HG03159 (cell line): ENCODE measurements at regions not wholly inside any gene's neighbourhood (a gene's known extent, or its start where the extent isn't known, plus 50 kb on each side); places are given as distances from the start of the nearest gene placed in this dataset.
A peak's percentile ranks its signal among the peaks of the same experiment; 100 is the strongest.

Experiments
- ATAC-seq: cut with Tn5 transposase; IDR thresholded peaks from one replicate; pipeline ENCODE4 v1.9.1; 2021; ENCODE audit warnings: mild to moderate bottlenecking, moderate library complexity; ENCODE audit not compliant: unreplicated experiment

DNA sequence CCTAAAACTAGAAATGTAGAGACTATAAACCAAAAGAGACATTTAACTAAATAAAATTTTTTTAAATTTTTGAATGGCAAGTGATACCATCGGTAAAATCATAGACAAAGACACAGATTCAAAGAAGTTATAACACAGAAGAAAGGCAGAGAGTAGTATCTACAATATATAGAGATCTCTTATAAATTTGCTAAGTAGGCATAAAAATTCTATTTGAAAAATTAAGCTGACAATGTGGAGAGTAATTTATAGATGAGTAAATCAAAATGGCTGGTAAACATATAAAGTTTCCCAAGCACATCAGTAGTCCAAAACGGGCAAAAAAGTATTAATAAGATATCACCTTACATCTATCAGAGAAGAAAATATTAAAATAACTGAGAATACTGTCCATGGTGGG is 1061.0 kb downstream of the ADGRL2 start:
- ATAC-seq = no peak

DNA sequence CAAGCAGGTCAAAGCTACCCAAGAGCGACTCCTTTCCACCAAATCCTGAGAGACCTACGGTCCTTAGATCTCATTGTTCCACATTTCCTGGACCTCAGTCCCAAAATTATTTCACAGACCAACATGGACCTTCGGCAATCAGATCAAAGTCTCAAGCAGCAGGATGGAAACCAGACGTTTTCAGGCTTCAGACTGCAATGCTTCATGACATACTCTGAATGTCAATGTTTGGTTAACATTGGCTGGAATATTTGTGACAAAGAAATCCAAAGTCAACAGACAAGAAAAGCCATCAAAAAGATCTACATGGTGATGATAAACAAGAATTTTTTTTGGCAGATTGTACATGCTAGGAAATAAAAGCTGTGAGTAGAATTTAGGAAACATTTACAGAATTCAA is 1057.3 kb downstream of the ADGRL2 start:
- ATAC-seq = no peak

DNA sequence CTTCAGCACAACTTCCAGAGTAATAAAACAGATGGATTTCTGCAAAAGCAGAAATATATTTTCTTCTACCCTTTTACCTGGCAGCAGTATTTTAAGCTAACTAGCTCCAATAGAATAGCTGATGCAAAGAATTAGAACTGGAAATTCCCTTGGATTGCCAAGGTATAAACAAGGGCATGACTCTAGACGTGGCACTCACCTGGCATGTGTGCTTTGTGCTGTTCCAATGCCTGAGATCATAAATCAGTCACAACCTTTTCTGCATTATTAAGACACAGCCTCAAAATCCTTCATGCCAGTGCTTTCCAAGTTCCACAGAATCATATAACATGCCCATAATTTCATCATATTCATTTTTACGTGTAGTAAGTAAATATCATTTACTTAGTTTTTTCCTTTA is 1048.7 kb downstream of the ADGRL2 start:
- ATAC-seq = no peak

DNA sequence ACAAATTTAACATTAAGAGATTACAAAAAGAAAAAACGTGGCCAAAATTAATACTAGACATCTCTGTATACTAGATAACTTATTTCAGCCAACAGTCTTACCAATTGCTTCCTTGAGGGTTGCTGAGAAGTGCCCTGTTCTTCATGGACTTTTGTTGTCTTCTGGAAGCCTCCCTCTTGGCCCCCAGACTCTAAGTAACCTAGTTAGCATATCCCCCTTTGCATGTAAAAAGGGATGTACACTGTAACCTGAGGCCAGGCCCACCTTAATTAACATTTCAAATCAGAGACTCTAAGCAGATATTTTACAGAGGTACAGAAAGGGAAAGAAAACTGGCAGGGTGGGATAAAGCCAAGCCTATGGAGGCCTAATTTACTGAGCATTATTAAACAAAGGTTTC is 1047.3 kb downstream of the ADGRL2 start:
- no peak for ATAC-seq

DNA sequence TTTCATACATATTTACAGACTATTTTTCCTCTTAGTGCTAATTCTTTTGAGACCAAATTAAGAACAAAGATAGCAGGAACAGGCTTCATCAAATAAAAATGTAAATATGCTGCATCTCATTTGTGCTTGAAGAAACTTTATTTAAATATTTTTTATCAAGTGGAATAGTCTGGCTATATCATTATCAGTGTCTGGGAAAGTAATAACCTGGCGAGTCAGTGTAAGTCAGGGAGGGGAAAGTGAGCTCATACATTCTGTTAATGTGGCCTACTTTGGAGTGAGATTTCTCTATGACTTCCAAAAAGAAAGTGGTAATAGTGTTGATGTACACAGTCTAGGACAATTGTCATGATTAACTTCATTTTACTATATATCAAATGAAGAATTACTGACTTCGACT is 1045.1 kb downstream of the ADGRL2 start:
- ATAC-seq = no peak

DNA sequence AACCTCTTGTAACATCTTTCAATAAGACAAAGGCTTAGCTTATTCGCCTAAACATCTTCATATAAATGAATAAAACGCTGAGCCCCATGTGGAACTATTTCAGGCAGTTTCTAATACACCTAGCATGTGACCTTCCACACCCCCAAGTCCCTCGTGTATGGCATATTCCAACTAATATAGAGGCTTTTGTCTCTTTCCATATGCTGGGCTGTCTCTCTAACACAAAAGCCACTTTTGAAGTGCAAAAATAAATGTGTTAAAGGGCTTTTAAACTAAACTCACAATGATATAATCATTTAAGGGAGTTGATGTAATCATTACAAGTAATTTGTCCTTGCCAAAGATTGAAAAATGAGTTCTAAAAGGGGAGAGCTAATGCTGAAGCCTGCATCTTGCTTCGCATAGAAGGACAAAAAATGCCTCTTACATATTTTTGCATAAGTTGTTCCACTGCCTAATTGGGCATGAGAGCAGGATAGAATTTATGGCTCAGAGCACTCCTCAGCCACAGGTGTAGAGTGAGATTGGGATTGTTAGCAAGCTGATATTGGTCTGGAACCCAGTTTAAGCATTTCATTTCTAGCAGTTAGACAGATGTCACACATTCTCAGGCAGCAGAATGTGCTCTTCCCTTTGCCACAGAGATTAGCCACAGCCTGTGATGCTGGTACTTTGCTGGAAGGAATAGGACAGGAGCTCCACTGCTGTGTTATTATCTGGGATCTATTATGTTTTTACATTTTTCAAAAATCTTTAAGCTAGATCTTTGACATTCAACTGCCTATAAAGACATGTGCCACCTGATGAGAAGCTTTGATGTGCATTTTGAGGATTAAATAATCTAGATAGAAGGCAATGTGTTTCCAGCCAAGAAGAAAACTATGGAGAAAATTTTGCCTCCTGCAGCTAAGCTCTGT is 1044.4 kb downstream of the ADGRL2 start:
- ATAC-seq = no peak

DNA sequence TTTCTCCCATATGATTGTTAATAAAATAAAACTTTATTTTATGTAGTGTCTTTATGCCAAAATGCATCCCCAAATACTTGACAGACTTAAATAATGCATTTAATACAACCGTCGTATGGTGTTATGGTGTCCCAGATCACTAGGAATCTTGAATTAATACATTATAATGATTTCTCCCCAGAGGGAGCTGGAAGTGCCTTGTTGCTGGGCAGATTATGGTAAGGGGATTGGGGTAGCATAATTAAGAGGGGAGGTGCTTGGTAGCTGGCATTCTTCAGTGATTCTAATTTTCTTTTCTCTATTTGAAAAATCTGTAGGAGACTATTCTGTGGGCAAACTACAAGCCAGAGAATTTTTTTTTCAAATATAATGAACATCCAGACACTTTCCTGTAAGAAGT is 1043.7 kb downstream of the ADGRL2 start:
- no peak for ATAC-seq

DNA sequence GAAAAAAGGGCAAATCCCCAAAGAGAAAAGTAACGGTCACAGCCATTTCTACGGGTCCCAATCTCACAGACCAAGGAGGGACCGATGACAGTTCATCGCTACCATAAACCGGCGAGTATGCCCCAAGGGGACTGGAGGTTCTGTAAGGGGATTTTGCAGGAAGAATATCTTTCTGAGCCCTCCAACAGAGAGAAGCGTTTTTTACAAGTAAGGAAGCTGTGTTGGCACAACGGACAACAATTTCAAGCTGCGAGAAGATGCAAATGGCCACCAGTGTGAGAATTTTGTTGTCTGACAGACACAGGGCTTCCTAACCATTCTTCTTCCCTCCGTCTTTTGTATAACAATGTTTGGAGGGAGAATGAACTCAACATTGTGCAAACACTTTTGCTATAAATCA is 1043.1 kb downstream of the ADGRL2 start:
- ATAC-seq = no peak

DNA sequence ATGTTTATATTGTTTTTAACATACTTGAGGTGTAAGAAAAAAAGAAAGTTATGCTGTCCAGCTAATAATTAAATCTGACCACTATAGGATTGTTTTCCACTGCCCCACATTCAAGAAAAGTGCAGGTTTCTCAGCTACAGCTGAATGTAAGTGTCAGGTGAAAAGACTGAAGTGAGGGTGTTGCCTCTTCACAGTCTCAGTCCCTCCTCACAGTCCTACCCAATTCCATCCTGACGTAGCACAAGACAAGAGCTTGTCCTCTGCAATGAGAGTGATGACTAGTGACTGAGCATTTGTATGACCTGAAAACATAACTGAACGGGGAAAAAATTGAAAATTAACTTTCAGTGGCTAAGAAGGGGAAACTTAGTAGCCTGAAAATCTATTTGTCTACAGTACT is 1039.5 kb downstream of the ADGRL2 start:
- ATAC-seq = no peak

DNA sequence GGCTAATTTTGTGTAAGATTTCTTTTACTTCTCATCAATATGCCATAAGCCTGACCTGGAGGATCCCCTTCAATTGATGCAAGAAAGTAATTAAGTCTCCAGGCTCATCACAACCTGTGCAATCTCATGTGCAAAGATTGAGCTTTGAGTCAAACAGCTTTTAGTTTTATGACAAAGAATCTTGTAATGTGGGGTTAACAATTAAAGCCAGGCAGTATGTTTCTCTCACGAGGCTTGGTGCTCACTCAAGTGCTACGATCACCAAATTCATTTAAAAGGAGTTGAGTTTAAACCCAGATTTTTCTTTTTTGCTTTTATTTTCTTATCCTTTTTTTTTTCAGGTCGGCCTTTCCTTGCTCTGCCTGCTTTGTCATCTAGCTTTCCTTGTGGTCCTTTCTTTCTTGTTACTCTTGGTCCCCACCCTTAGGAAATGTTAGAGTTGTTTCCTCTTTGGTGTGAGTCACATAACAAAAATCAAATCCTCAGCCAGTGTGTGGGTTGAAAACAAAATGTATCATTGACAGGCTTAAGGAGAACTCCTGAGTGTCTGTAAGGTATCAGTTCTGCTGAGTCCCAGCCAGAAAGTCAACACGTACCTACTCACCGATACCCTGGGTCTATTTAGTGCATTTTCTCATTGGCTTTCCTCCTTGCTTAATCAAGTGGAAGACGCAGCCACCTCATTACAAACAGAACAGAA is 1037.2 kb downstream of the ADGRL2 start:
- no peak for ATAC-seq

DNA sequence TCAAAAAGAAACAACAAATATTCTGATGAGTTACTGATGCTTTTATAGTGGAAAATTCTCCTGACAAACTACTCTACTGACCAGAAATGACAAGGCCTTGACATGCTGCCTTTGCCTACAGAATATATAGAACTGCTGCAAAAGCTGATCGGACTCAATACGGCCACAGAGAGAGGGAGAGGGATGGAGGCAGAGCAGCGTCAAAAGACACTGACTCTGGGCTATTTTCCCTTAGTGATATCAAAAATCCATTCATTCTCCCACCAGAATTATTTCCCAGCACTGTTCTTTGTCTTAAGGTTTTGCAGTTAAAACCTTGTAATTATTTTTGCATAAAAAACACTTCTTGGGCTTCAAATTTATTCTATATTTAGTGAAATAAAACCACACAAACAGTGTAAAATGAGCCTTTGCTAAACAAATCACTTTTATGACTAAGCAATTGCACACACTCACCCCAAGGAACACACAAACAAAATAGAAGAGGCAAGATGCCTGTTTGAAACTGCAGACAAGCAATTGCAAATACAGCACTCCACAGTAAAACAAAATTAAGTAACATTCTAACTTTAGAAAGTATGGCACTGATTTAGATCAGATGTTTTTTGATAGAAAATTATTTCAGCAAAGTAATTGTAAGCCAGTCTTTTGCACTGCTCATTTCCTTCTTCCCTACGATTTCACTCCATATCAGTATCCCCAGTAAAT is 1036.4 kb downstream of the ADGRL2 start:
- ATAC-seq = no peak

DNA sequence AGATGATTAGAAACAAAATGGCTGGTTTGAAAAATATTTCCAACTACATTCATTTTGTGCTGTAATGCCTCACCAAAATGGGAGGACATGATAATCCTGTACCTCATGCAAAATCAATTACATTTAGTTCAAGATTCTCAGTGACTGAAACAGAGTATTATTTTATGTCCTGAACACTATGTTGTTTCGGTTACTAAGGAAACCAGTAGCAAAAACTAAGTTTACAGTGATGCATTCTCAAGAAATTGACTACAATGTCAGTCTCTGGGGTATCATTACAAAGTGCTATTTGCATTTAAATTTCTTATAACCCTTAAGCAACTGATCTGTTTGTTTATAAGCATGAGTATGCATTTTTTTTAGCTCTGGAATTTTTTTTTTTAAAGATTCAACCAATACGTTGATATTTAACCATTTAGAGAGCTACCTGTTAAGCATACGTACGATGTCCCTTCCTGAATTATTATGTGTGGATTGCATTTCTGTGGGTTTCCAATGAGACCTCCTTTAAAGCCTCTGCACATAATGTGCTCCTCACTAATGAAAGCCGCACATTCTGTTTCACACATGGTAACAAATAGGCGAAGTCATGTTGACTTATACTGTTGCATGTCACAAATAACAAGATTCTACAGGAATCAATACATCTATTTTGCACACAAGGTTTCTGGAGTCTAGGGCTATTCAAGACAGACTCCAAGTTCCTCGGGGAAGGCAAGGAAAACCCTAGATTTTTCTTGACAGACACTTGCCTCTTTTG is 1035.7 kb downstream of the ADGRL2 start:
- no peak for ATAC-seq

DNA sequence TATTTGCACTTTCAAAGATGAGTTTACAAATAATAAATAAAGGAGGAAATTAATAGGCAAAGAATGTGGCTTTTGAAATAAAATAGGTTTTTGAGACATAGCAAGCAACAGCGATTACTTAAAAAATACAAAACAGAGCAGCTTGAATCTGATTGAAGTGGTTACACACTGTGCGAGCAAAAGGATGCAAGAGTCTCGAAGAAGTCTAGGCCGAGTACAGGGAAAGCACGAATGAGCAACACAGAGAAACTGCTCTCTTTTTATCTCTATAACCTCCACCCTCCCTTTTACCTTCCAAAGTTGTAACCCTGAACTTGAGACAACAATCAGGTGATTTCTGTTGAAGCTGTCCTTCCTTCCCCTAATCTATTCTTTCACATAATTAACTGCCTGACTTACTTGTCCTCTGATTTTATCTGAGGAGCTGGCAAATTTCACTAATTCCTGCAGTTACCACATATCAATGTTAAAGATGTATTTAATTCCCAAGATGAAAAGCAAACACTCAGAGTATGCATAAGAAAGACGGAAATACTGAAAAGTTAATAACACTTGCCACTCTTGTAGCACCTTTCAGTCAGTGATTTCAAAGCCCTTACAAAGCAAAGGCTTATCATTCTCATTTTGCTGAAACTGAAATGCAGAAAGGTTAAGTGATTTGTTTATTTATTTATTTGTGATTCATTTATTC is 1030.1 kb downstream of the ADGRL2 start:
- ATAC-seq = no peak

DNA sequence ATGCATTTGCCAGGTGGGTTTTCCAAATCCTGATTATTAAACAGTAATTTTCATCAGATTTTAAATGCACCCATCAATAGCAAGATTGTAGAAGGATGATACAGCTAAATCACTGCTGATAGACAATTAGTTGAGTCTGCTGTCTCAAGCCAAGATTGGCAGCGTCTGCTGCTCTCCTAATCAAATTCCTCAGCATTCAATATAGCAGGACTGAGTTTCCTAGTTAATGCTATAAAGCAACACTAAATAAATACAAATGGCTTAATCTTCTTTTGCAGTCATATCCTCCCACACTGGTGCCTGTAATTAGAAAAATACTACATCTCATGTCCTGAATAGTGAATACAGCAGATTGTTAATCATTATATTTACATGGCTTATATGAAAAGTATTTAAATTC is 1028.8 kb downstream of the ADGRL2 start:
- no peak for ATAC-seq

DNA sequence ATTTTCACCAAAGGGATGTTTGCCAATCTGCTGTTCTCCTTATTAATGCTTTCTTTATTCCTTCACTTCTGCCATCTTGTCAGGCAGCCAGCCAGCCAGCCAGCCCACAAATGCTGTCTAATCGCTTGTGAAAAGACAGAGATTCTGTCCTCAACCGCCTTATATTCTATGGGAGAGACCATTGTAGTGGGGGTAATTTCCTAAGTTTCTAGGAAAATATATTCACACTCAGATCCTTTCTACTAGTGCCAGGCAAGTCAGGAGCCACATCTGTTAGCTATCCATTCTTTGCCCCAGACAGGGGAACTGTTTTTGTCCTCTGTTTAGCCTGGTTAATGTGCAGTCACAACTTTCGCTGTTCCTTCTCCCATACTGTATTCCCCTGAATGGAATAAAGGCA is 1023.1 kb downstream of the ADGRL2 start:
- ATAC-seq = no peak

DNA sequence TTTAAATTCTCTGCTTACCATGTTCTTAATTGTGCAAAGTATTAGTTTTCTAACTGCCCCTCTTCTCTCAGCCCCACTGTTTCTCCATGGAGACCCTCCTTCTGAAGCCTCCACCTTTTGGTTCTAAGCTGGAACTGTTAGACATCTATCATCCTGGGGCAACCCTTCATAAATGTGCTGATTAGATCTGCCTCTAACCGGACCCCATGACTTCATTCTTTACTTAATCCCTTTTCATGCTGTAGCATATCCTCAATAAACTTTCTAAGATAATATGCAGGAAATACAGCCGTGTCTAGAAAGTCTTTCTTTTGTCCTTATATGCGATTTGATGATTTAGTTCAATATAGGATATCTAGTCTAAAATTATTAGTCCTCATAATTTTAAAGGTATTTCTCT is 1020.1 kb downstream of the ADGRL2 start:
- no peak for ATAC-seq

DNA sequence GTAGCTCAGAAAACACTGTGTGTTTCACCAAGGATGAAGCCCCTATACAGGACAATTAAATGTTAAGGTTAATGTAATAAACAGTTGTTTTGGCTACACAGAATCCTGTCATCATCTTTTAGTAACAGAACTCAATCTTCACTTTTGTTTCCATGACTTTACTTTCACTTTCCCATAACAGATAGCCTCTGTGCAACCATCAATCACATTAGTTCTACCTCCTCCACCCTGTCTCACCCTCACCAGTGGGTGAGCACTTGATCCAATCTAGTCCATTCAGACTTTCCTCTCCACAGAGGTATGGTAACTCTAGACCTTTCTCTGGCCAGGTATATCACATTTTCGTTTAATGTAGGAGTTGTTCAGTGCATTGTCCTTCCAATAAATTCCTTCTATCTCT is 1018.5 kb downstream of the ADGRL2 start:
- ATAC-seq = peak; percentile 76

DNA sequence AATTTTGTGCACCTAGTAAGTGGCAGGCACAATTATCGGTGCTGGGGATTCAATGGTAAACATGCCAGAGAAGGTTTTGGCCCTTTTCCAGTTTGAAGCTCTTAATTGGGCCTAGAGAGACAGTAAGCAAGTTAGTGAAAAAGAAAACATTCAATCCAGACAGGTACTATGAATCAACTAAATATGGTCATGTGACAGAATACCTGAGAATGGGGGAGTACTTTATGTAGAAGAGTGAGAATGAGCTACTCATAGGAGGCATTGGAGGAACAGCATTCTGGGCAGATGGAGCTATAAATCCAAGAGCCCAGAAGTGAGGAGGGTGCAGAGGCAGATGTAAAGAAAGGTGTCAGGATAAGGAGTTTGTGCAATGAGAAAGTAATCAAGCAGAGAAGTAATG is 1017.9 kb downstream of the ADGRL2 start:
- no peak for ATAC-seq

DNA sequence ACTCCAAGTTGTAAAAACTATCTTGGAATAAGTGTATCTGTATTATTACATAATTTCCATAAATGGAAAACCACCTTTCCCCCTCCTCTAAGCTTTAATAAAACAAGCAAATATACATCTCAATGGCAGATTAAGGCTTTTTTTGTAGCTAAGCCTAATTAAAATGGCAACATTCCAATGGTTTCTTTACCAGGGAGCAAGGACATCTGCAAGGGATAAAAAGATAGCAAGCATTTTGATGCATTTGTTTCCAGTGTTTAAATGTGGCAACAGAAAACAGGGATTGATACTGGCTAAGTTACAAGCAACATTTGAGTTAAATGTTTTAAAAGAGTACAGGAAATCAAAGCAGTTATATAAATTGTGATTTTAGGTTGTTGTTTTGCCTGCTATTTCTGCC is 1012.7 kb downstream of the ADGRL2 start:
- no peak for ATAC-seq

DNA sequence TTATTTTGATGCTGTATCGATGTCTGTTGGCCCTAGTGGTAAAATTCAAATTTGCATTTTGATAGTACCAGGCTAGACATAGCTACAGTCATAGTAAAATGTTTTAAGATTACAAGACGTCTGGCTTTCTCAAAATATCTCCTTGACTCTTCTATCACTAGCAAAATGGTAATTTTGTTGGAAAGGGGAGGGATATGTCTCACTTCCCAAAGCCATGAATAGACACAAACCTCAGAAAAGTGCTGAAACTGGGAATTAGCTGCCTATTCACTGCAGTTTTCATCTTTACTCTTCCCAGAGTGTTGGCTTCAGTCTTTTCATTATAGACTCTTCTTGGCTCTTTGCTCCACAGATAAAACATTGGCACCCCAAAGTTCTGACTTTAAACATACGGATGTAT is 1009.9 kb downstream of the ADGRL2 start:
- no peak for ATAC-seq
